B cell (primary cell): ENCODE measurements at regions not wholly inside any gene's neighbourhood (a gene's known extent, or its start where the extent isn't known, plus 50 kb on each side); places are given as distances from the start of the nearest gene placed in this dataset.

Experiments used
- ATAC-seq: fragments of 200-7000 bp; cut with Tn5 transposase; one replicate; pipeline ENCODE4 v1.10.0; 2021; ENCODE audit warnings: low read depth, mild to moderate bottlenecking, moderate number of reproducible peaks, moderate library complexity
- CTCF ChIA-PET: fragments of 350-600 bp; sonication (Branson Sonifier 250); formaldehyde crosslinking; loops from one replicate; lab custom pipeline; 2021; ENCODE audit warnings: antibody characterized with exemption, inconsistent platforms; lab: Charles Lee
- POLR2A ChIA-PET: fragments of 350-600 bp; sonication (Branson Sonifier 250); formaldehyde crosslinking; loops from one replicate; lab custom pipeline; 2021; ENCODE audit warnings: antibody characterized with exemption; lab: Charles Lee
- DNase-seq: peaks from one replicate; pipeline ENCODE4 v3.0.0; 2013
- H2AFZ ChIP-seq: 2 replicates; pipeline ENCODE4 v1.6.1; 2012; ENCODE audit warnings: mild to moderate bottlenecking, low read depth, low read length; ENCODE audit not compliant: insufficient read depth, poor library complexity, severe bottlenecking
- H3K27ac ChIP-seq, 2 donors: 1 replicate in 1 of 2; 2 replicates in 1 of 2; pipeline ENCODE4 v1.5.1; 2012 to 2013; ENCODE audit warnings: low read length in 2 of 2, mild to moderate bottlenecking in 2 of 2, moderate library complexity in 1 of 2
- H3K27me3 ChIP-seq, 4 experiments: fragments of 200-600 bp in 1 of 4; sonication (generic) in 1 of 4; replicated peaks in 1 of 4; 1 replicate in 2 of 4; 2 replicates in 2 of 4; pipeline versions ENCODE4 v1.6.1 to v1.7.0; 2013 to 2016; ENCODE audit warnings: low read length in 3 of 4, mild to moderate bottlenecking in 2 of 4, mixed read lengths in 1 of 4, moderate library complexity in 1 of 4; ENCODE audit not compliant: insufficient read depth in 4 of 4, control insufficient read depth in 3 of 4; ENCODE audit errors: control extremely low read depth in 1 of 4
- H3K36me3 ChIP-seq, 2 experiments: replicated peaks in 1 of 2; 1 replicate in 1 of 2; 2 replicates in 1 of 2; pipeline versions ENCODE4 v1.6.1 to v1.7.1; 2013; ENCODE audit warnings: low read length in 1 of 2; ENCODE audit not compliant: insufficient read depth in 2 of 2, control insufficient read depth in 1 of 2; ENCODE audit errors: control extremely low read depth in 1 of 2, extremely low read depth in 1 of 2
- H3K4me1 ChIP-seq, 2 donors: fragments of 200-600 bp in 1 of 2; sonication (generic) in 1 of 2; 1 replicate in 1 of 2; 2 replicates in 1 of 2; pipeline versions ENCODE4 v1.5.1 to v1.6.1; 2013 to 2017; ENCODE audit warnings: low read length in 2 of 2; ENCODE audit not compliant: control insufficient read depth in 2 of 2, insufficient read depth in 2 of 2
- H3K4me2 ChIP-seq: replicated peaks from 2 replicates; pipeline ENCODE3; 2012; ENCODE audit warnings: mild to moderate bottlenecking, low read depth, low read length; ENCODE audit not compliant: poor library complexity, severe bottlenecking
- H3K4me3 ChIP-seq, 5 experiments: fragments of 200-600 bp in 1 of 5; sonication (generic) in 1 of 5; 1 replicate in 3 of 5; 2 replicates in 2 of 5; pipeline versions ENCODE4 v1.5.1 to v1.7.0; 2011 to 2016; ENCODE audit warnings: low read length in 4 of 5, mild to moderate bottlenecking in 4 of 5, low read depth in 2 of 5, control low read depth in 1 of 5, moderate library complexity in 1 of 5; ENCODE audit not compliant: insufficient read depth in 1 of 5; ENCODE audit errors: control extremely low read depth in 1 of 5, extremely low read depth in 1 of 5
- H3K79me2 ChIP-seq: fragments of 200-600 bp; sonication (generic); one replicate; pipeline ENCODE4 v1.6.0; 2016; ENCODE audit warnings: low read length; ENCODE audit not compliant: control insufficient read depth, insufficient read depth
- H3K9ac ChIP-seq: fragments of 200-600 bp; sonication (generic); 2 replicates; pipeline ENCODE4 v1.6.1; 2017; ENCODE audit warnings: mild to moderate bottlenecking, low read length, moderate library complexity
- H3K9me3 ChIP-seq, 3 donors: one replicate each; pipeline versions ENCODE4 v1.6.1 to v1.7.1; 2013; ENCODE audit warnings: low read length in 2 of 3; ENCODE audit not compliant: control insufficient read depth in 2 of 3, insufficient read depth in 1 of 3; ENCODE audit errors: control extremely low read depth in 1 of 3
- H4K20me1 ChIP-seq: 2 replicates; pipeline ENCODE4 v1.6.0; 2012; ENCODE audit warnings: mild to moderate bottlenecking, low read length; ENCODE audit not compliant: insufficient read depth, control insufficient read depth, poor library complexity, severe bottlenecking
- H3K27ac Mint-ChIP-seq: one replicate; pipeline ENCODE4 v1.8.0; 2021; ENCODE audit warnings: mixed read lengths
- H3K27me3 Mint-ChIP-seq: one replicate; pipeline ENCODE4 v1.8.0; 2021; ENCODE audit warnings: mixed read lengths
- H3K4me1 Mint-ChIP-seq: one replicate; pipeline ENCODE4 v1.8.0; 2021; ENCODE audit warnings: mixed read lengths
- H3K4me3 Mint-ChIP-seq: one replicate; pipeline ENCODE4 v1.8.0; 2021; ENCODE audit warnings: mixed read lengths
- H3K9me3 Mint-ChIP-seq: one replicate; pipeline ENCODE4 v1.8.0; 2022; ENCODE audit warnings: mixed read lengths; ENCODE audit not compliant: insufficient read depth
- EZH2 ChIP-seq: IDR thresholded peaks from 2 replicates; pipeline ENCODE4 v1.6.1; 2012; ENCODE audit warnings: borderline replicate concordance, low read depth, mild to moderate bottlenecking, moderate library complexity, low read length; ENCODE audit not compliant: insufficient read depth, poor library complexity, severe bottlenecking
- WGBS: methylation state at CpG from one replicate; pipeline ENCODE4 v1.1.5; 2013; ENCODE audit warnings: missing lambda C conversion rate; ENCODE audit not compliant: insufficient coverage; 5-methylcytosine and 5-hydroxymethylcytosine counted together
- intact Hi-C: fragments of 100-400 bp; cut with micrococcal nuclease; formaldehyde crosslinking; loops from one replicate; pipeline ENCODE4 v1.10.0; 2022
- TF ChIP-seq, protein P1 (sequence below): fragments of 200-600 bp; IDR thresholded peaks from one replicate; pipeline ENCODE4 v1.8.0; 2022; ENCODE audit warnings: antibody characterized with exemption, mild to moderate bottlenecking

DNA sequence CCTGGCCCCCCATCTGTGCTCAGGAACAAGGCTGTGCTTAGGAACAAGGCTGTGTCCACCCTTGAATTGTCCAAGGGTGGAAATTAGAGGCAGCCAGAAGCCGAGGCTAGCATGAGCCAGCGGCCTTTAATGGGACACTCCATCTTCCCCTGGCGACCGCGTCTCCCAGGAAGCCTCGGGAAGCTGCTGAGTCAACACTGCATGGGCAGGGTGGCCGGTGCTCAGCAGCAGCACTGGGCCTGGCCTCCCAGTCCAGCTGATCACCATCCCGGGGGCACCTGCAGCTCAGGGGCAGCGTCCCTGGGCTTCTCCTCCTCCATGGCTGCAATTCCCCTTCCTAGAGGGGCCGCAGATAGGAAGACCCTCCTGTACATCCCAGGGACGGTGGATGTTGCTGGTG lies 180.8 kb downstream of the ENGASE start:
- ChIA-PET CTCF (interaction anchor here (1.3 kb wide), 2 partner anchors 133 to 137 kb away, joined by 3 to 5 read pairs; no protein-coding TSS in a partner anchor), POLR2A (no interaction called here)
- TF ChIP-seq, protein P1, sequence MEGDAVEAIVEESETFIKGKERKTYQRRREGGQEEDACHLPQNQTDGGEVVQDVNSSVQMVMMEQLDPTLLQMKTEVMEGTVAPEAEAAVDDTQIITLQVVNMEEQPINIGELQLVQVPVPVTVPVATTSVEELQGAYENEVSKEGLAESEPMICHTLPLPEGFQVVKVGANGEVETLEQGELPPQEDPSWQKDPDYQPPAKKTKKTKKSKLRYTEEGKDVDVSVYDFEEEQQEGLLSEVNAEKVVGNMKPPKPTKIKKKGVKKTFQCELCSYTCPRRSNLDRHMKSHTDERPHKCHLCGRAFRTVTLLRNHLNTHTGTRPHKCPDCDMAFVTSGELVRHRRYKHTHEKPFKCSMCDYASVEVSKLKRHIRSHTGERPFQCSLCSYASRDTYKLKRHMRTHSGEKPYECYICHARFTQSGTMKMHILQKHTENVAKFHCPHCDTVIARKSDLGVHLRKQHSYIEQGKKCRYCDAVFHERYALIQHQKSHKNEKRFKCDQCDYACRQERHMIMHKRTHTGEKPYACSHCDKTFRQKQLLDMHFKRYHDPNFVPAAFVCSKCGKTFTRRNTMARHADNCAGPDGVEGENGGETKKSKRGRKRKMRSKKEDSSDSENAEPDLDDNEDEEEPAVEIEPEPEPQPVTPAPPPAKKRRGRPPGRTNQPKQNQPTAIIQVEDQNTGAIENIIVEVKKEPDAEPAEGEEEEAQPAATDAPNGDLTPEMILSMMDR, result no peak
- intact Hi-C loops, result no loop called here
- DNase-seq (no peak), ATAC-seq (no peak)
- H3K9ac ChIP-seq, result no peak overlapping the region
- Mint-ChIP-seq H3K4me1 (peaks cover 7% of the 10 kb centered on the region), H3K27ac (no peak overlapping the region), H3K9me3 (no peaks in the 10 kb centered on the region), H3K4me3 (no peak overlapping the region), H3K27me3 (peaks cover 41% of the 10 kb centered on the region)
- peaks cover 0 to 9% (median 2%) of the 10 kb centered on the region in 4 experiments for H3K27me3 ChIP-seq
- no peaks in the 10 kb centered on the region for H4K20me1 ChIP-seq
- no peaks in the 10 kb centered on the region for H3K79me2 ChIP-seq
- H3K4me2 ChIP-seq, result no peak overlapping the region
- H3K27ac ChIP-seq, result no peak overlapping the region
- no peak overlapping the region for H3K4me3 ChIP-seq
- peaks cover 0 to 6% of the 10 kb centered on the region in 2 donors for H3K4me1 ChIP-seq
- H3K9me3 ChIP-seq, result peaks cover 0 to 3% (median 0%) of the 10 kb centered on the region in 3 donors
- H2AFZ ChIP-seq, result no peak overlapping the region
- H3K36me3 ChIP-seq, result no peaks in the 10 kb centered on the region
- 83% methylated on average over 10 of the region's 11 CpGs for WGBS

DNA sequence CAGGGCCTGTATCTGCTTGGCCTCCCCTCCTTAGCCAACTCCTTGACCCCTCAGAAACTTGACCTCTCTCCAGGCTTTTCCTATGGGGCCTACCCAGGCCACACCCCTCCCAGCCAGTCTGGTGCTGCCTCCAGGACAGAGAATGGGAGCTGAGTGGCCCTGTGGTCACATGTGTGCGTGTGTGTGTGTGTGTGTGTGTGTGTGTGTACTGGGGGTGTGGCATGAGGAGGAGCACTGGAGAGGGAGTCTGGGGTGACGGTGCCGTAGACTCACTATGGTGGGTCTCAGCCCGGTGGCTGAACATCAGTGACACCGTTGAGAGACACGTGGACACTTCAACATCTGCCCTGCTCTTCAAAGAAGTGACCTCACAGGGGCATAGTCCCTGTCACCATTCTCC lies 180.4 kb downstream of the ENGASE start:
- DNase-seq (no peak), ATAC-seq (no peak)
- Histone ChIP-seq H3K9me3 (peaks cover 0 to 3% (median 0%) of the 10 kb centered on the region in 3 donors), H3K36me3 (no peaks in the 10 kb centered on the region), H2AFZ (no peak overlapping the region), H3K4me1 (peaks cover 0 to 6% of the 10 kb centered on the region in 2 donors), H3K9ac (no peak overlapping the region), H3K4me2 (no peak overlapping the region), H3K79me2 (no peaks in the 10 kb centered on the region), H3K27ac (no peak overlapping the region), H3K4me3 (no peak overlapping the region), H3K27me3 (peaks cover 0 to 9% (median 2%) of the 10 kb centered on the region in 4 experiments), H4K20me1 (no peaks in the 10 kb centered on the region)
- Mint-ChIP-seq H3K27me3 (peaks cover 41% of the 10 kb centered on the region), H3K4me1 (peaks cover 7% of the 10 kb centered on the region), H3K27ac (no peak overlapping the region), H3K9me3 (no peaks in the 10 kb centered on the region), H3K4me3 (no peak overlapping the region)
- ChIA-PET CTCF (interaction anchor here (1.3 kb wide), 1 partner anchor 133 kb away, joined by 3 read pairs; no protein-coding TSS in a partner anchor), POLR2A (no interaction called here)
- 81% methylated on average over 5 of the region's 6 CpGs for WGBS
- TF ChIP-seq, protein P1, result no peak
- no peak for TF ChIP-seq EZH2
- intact Hi-C loops, result no loop called here
